GM21737 (cell line): ENCODE measurements at regions not wholly inside any gene's neighbourhood (a gene's known extent, or its start where the extent isn't known, plus 50 kb on each side); places are given as distances from the start of the nearest gene placed in this dataset.

Source experiments
- ATAC-seq: cut with Tn5 transposase; IDR thresholded peaks from one replicate; pipeline ENCODE4 v1.9.1; 2021; ENCODE audit warnings: mild to moderate bottlenecking, moderate library complexity; ENCODE audit not compliant: unreplicated experiment

- ATAC-seq = no peak
These were observed 117.1 kb downstream of the TBXT start for GRCh38 chr6:166050559-166050958.

- no peak for ATAC-seq
These were observed 120.7 kb downstream of the TBXT start for GRCh38 chr6:166046982-166047381.

- no peak for ATAC-seq
These were observed 121.4 kb downstream of the TBXT start for GRCh38 chr6:166046226-166046625.

- ATAC-seq = no peak
These were observed 121.8 kb downstream of the TBXT start for GRCh38 chr6:166045860-166046200.

DNA sequence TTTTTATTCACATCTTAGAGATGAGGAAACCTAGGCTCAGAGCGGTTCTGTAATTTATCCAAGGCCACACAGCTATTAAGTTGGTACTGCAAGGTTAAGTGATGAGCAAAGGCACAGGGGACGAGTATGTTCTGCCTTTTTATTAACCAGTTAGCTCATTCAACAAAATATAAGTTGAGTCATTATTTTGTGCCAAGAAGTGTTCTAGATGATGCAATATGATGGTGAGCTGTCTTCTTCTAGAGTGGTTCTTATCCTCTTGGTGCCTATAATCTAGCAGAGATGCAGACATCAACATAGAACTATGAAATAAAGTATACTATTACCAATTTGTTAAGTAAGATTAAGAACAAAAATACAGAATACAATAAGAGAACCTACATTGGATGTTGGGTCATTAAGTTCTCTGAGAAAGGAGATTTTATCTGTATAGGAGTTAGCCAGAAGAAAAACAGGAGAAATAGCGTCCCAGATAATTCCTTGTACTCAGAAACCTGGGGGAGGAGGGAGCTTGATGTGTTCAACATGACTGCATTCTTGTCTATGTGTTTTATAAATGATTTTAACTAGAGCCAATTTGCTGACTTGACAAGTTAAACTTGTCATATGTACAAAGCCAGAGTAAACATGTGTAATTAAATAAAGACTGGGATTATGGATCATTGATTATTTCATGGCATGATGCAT lies 122.3 kb downstream of the TBXT start:
- ATAC-seq = no peak

GRCh38 chr6:166041277-166041676 lies 126.4 kb downstream of the TBXT start:
- no peak for ATAC-seq

GRCh38 chr6:166040292-166040691 lies 127.4 kb downstream of the TBXT start:
- no peak for ATAC-seq

- ATAC-seq = no peak
These were observed 131.1 kb downstream of the TBXT start for GRCh38 chr6:166036316-166037095.

DNA sequence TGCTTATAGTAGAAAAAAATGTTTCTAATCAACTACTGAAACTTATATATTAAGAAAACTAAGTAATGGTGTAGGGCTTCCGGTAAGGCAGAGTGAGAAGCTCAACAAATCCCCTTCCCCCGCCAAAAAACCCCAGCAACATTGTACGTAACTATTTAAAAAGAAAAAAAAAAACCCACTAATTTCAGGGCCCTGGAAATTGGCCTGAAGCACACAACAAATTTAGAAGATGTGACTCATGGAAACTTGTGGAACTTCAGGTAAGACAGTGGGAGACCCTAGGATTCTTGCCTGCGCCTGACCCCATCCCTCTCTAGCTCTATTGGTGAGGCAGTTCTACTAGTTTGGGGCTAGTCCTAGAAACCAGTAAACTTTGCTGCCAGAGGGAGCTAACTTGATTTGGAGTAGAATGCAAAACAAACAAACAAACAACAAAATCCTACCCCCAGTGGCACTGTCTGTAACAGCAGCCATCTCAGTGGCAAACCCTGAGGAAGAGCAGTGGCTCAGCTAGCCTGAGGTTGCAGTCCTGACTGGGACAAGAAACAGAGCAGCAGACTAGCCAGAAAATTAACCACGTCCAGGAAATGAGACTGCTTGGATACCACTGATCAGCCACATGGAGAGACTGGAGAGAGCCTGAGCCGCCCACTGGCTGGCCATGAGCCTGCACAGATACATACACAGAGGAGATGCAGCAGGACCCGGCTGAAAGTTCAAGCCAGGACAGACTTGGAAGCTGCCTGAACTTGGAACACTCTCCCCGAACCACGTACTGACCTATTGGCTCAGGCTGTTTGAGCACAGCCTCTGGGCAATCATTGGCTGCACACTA lies 135.1 kb downstream of the TBXT start:
- no peak for ATAC-seq

DNA sequence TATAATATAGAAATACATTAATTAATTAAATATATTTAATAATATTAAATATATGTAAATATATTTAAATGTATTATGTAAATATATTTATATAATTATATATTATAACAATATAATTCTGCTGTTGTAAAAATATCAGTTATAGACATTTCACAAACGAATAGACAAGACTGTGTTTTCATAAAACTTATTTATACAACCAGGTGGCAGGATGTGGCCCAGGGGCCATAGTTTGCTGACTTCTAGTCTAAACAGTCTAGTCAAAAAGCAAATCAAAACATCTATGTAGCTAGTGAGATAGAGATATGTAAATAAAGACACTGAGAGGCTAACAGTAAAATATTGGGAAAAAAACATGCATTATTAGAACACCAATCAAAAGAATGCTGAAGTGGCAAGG lies 136.4 kb downstream of the TBXT start:
- no peak for ATAC-seq

DNA sequence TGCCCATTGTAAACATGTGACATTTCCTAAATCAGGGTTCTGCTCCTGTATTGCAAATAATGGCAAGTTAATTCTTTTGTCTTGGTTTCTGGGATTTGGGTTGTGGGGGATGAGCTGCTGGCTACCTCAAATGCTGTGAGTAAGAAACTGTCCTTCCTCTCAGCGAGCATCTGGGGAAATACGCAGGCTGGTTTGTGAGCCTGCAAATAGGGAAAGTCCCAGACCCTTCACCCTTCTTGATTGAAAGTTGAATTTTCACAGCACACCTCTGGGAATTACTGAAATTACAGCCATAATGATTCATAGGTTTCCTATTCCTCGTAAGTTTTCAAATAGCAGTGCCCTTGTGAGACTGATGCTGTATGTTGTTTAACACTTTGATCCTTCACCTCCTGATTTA lies 138.1 kb downstream of the TBXT start:
- ATAC-seq = peak; percentile 59

DNA sequence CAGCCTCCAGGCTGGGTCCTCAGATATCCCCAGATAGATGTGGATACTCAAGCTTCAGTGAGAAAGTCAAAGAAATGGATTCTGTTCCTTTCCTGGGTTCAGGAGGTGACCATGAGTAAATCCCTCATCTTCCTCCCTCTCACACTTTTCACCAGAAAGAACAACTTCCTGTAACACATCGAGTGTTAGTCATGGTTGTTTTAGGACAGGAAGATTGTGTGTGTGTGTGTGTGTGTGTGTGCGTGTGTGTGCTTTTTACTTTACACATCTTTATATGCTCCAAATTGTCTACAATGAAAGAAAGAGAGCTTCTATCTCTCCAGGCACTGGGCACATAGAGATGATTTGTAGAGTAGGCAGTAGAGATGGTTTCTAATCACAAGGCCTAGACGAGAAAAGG lies 139.9 kb downstream of the TBXT start:
- no peak for ATAC-seq

DNA sequence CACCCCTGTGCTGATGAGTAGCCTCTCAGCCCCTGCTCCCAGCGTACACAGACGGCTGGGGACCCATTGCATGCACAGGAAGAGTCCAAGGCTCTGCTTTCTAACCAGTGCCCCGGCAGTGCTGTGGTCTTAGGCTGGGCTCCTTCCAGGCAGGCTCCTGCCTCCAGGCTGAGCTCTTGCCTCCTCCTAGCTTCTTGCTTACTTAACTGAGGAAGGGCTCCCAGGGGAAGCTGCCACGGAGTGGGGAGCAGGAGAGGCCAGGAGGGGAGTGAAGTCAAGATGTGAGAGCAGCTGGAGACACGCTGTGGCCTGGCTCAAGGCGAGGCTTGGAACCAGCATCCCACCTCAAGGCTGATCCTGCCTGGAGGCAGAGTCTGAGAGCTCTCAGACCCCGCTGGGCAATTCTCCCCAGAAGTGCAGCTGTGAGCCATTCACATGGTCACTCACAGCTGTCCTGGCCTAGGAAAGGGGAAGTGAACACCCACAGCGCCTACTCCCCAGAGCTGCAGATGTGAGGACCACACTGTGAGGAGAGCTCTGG lies 141.0 kb downstream of the TBXT start:
- no peak for ATAC-seq

DNA sequence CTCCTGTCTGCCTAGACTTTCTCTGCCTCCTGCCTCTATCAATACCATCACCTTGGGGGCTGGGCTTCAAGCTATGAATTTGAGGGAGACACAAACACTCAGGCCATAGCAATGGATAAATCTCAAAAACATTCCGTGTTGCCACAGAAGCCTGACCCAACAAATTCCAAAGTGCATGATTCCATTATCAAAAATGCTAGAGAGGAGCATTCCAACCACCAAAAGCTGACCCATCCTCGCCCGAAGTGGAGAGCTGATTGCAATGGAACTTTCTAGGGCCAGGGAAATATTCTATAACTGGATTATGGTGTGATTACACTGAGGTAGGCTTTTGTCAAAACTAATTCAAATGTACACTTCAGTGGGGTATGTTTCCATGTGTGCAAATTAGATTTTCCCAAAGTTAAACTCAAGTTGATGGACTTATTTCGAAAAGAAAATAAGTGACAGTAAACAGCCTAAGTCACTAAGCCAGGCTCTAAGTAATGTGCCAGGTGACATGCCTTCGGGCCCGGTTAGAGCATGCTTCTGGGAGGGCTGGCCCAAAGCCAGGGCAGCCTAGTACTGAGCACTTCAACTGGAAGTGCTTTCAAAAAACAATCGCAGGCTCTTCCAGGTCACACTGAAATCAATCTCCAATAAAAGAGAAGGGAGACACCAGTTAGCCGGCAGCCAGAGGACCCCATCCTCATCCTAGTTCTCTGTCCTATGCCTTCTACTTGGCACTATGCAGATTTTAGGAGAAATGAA lies 142.3 kb downstream of the TBXT start:
- no peak for ATAC-seq

DNA sequence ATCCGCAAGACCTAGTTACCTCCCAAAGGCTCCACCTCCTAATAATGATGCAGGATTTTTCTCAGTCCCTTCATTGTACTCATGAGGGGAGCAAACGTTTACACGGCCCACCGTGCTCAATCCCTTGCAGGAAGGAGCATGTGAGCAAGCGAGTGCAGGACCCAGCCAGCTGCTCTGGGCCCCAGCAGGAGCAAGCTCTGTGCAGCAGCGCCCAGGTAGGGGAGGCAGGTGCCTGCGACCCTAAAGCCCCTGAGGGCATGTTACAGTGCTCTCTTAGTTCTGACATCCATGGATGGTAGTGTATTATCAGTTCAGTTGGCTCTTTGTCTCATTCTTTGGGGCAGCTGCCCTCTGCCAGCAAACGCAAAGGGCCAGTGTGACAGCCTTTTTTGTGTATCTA lies 143.4 kb downstream of the TBXT start:
- no peak for ATAC-seq

DNA sequence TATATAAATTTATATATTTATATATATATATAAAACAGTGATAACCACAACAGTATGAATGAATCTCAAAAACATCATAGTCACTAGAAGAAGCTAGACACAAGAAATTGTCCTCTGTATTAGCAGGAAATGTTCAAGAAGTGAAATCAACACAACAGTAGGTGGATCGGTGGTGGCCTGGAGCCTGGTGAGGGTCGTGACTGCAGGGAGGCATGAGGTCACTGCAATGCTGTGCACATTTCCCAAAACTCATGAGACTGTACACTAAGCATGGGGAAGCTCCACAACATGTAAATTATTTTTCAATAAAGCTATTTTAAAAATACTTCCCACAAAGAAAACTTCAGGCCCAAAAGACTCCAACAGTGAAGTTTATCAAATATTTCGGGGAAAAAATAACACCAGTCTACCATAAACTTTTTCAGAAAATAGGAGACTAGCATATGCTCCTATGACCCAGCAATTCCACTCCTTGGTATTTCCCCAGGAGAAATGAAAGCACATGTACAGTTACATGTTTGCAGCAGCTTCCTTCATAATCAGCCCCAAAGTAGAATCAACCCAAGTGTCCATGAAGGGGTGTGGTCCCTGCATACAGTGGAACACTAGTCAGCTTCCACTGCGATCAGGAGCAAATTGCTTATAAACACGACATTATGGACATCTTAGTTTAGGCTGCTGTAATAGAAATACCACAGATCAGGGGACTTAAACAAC lies 144.2 kb downstream of the TBXT start:
- no peak for ATAC-seq

DNA sequence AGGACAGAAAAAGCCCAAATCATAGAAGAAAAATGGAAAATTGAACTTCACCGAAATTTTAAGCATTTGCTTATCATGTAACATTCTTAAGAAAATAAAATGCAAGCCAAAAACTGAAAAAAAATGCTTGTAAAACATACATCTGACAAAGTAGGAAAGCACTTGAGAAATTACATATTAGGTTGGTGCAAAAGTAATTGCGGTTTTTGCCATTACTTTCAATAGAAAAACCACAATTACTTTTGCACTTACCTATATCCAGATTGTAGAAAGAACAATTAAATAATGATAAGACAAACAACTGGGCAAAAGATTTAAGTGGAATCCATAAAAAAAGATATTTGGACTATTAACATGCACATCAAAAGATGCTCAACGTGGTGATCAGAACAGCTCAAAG lies 146.2 kb downstream of the TBXT start:
- no peak for ATAC-seq

DNA sequence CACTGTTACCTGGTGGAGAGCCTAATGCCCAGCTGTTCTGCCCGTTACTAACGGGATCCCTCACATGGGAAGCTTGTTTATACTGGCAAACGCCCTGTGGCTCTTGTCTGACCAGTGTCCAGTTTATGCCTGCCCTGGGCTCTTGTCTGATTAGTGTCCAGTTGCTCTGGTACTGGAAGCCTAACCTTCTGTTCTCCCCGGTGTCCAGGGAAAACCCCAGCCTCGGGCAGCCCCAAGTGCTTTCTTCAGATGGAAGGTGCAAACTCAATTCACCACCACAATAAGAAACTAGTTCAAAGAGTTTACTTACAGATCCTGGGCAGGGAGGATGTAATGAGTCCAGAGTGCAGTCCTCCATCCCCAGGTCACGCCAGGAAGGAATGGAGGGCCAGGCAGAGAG lies 148.4 kb downstream of the TBXT start:
- ATAC-seq = no peak

- no peak for ATAC-seq
These were observed 150.5 kb downstream of the TBXT start for GRCh38 chr6:166017032-166017635.

GRCh38 chr6:166014966-166015365 lies 152.7 kb downstream of the TBXT start:
- ATAC-seq = no peak
